ENCODE measurements at regions not wholly inside any gene's neighbourhood (a gene's known extent, or its start where the extent isn't known, plus 50 kb on each side); places are given as distances from the start of the nearest gene placed in this dataset.

- Histone ChIP-seq H3K36me3 (ENCODE audit: control insufficient read depth in 2 of 2, insufficient read depth in 2 of 2, low read length in 1 of 2) (no peaks in the 10 kb centered on the region), H3K4me1 (ENCODE audit: control insufficient read depth in 2 of 2, insufficient read depth in 2 of 2, low read length in 1 of 2) (peaks cover 0 to 2% of the 10 kb centered on the region in 2 donors), H3K4me3 (ENCODE audit: low read depth in 1 of 2, low read length in 2 of 2) (no peak overlapping the region), H3K27me3 (ENCODE audit: control insufficient read depth in 1 of 2, insufficient read depth in 2 of 2, low read length in 2 of 2) (no peaks in the 10 kb centered on the region), H3K9me3 (ENCODE audit: control insufficient read depth in 2 of 2, insufficient read depth in 1 of 2, low read depth in 1 of 2, low read length in 1 of 2) (no peaks in the 10 kb centered on the region), H3K27ac (ENCODE audit: low read depth in 2 of 2, low read length in 1 of 2) (no peak overlapping the region)
- 31 to 38% methylated on average over 3 of the region's 3 CpGs for WGBS, 2 donors
These were observed 1455.6 kb upstream of the TMEM132C start for GRCh38 chr12:126811391-126811790.

- Histone ChIP-seq H3K36me3 (ENCODE audit: control insufficient read depth in 2 of 2, insufficient read depth in 2 of 2, low read length in 1 of 2) (no peaks in the 10 kb centered on the region), H3K27me3 (ENCODE audit: control insufficient read depth in 1 of 2, insufficient read depth in 2 of 2, low read length in 2 of 2) (no peaks in the 10 kb centered on the region), H3K4me3 (ENCODE audit: low read depth in 1 of 2, low read length in 2 of 2) (no peak overlapping the region), H3K9me3 (ENCODE audit: control insufficient read depth in 2 of 2, insufficient read depth in 1 of 2, low read depth in 1 of 2, low read length in 1 of 2) (peaks cover 2 to 5% of the 10 kb centered on the region in 2 donors), H3K27ac (ENCODE audit: low read depth in 2 of 2, low read length in 1 of 2) (no peak overlapping the region), H3K4me1 (ENCODE audit: control insufficient read depth in 2 of 2, insufficient read depth in 2 of 2, low read length in 1 of 2) (peaks cover 0 to 2% of the 10 kb centered on the region in 2 donors)
- WGBS, 2 donors = 73 to 74% methylated on average over 2 of the region's 2 CpGs
These were observed 1447.4 kb upstream of the TMEM132C start for GRCh38 chr12:126819554-126819953.

DNA sequence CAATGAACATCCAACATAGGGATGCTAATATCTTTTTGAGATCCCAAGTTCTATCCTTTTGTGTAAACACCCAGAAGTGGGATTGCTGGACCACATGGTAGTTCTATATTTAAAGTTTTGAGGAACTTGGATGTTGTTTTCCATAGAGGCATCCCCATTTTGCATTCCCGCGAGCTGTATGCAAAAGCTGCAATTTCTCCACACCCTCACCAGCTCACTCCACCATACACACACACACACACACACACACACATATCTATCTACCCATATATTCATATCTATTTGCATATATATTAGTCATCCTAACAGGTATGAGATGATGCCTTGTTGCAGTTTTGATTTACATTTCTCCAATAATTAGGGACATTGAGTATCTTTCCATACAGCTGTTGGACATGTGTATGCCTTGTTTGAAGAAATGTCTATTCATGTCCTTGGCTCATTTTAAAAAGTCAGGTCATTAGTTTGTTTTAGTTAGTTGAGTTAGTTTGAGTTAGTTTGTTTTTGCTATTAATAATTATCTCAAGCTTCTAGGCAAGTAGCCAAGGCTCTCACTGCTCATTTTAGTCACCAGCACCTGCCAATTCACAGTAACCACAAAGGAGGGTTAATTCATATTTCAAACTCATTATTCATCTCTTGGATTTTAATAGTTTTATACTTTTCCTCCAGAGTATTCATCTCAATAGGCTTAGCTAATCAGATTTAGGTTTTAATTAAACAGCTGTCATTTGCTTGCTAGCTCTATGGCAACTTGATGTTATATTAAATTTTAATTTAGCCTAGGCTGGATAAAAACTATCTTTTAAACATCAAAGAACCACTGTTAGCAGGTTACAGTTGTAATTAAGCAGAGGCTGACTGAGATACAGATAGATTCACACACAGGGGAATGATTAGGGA lies 1435.9 kb upstream of the TMEM132C start:
- no peaks in the 10 kb centered on the region for H3K4me1 ChIP-seq (ENCODE audit: control insufficient read depth in 2 of 2, insufficient read depth in 2 of 2, low read length in 1 of 2)
- no peak overlapping the region for H3K27ac ChIP-seq (ENCODE audit: low read depth in 2 of 2, low read length in 1 of 2)
- no peaks in the 10 kb centered on the region for H3K36me3 ChIP-seq (ENCODE audit: control insufficient read depth in 2 of 2, insufficient read depth in 2 of 2, low read length in 1 of 2)
- no peaks in the 10 kb centered on the region for H3K27me3 ChIP-seq (ENCODE audit: control insufficient read depth in 1 of 2, insufficient read depth in 2 of 2, low read length in 2 of 2)
- 82 to 84% methylated on average over 2 of the region's 2 CpGs for WGBS, 2 donors
- H3K4me3 ChIP-seq (ENCODE audit: low read depth in 1 of 2, low read length in 2 of 2) = no peak overlapping the region
- no peaks in the 10 kb centered on the region for H3K9me3 ChIP-seq (ENCODE audit: control insufficient read depth in 2 of 2, insufficient read depth in 1 of 2, low read depth in 1 of 2, low read length in 1 of 2)

DNA sequence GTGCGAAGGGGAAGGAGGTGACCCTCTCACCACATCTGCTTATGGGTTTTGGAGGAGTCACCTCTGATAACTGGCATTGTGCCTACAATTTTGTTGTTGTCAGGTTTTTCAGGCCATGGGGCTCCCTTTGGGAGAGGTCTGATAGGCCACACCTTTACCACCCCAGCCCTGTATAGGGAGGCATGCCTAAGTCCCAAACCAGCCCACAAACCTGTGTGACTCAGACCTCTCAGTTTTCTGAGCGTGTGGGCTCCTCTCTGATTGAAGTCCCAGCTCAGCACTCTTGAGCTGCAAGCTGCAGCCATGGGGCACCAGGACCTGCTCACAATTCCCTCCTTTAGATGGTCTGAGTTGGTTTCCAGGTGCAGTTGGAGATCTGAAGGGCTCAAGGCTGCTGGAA lies 1429.3 kb upstream of the TMEM132C start:
- Histone ChIP-seq H3K9me3 (ENCODE audit: control insufficient read depth in 2 of 2, insufficient read depth in 1 of 2, low read depth in 1 of 2, low read length in 1 of 2) (peaks cover 6 to 7% of the 10 kb centered on the region in 2 donors), H3K27ac (ENCODE audit: low read depth in 2 of 2, low read length in 1 of 2) (no peak overlapping the region), H3K27me3 (ENCODE audit: control insufficient read depth in 1 of 2, insufficient read depth in 2 of 2, low read length in 2 of 2) (no peaks in the 10 kb centered on the region), H3K4me3 (ENCODE audit: low read depth in 1 of 2, low read length in 2 of 2) (no peak overlapping the region), H3K4me1 (ENCODE audit: control insufficient read depth in 2 of 2, insufficient read depth in 2 of 2, low read length in 1 of 2) (no peaks in the 10 kb centered on the region), H3K36me3 (ENCODE audit: control insufficient read depth in 2 of 2, insufficient read depth in 2 of 2, low read length in 1 of 2) (no peaks in the 10 kb centered on the region)
- WGBS, 2 donors = 31 to 59% methylated on average over 2 of the region's 2 CpGs

DNA sequence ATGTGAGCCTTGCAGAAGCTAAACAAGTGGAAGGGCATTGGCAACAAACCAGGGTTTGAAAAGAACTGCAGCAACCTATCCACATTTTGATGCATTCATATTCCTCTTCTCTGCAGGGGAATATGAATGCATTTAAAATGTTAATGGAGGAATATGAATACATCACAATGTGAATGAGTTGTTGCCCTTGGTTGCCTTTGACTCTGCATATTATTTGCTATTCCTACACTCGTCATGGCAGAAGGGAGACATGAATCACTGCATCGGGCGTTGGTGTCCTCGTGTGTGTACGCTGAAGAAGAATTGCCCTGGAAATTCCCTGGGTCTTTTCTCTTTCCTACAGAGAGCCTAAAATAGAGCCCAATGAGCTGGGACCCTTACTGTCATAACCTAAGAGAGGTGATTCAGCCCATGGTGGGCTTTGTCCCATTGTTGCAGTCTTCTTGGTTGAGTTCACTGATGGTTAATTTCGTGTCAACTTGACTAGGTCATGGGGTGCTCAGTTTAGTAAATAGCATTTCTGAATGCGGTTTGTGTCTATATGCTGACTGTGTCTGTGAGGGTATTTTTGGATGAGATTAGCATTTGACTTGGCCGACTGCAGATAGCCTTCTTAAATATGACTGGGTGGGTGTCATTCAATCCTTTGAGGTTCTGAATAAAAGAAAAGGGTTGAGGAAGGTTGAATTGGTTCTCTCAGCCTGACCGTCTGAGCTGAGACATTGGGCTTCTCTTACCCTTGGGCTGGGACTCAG lies 1422.9 kb upstream of the TMEM132C start:
- Histone ChIP-seq H3K4me1 (ENCODE audit: control insufficient read depth in 2 of 2, insufficient read depth in 2 of 2, low read length in 1 of 2) (no peaks in the 10 kb centered on the region), H3K27ac (ENCODE audit: low read depth in 2 of 2, low read length in 1 of 2) (no peak overlapping the region), H3K27me3 (ENCODE audit: control insufficient read depth in 1 of 2, insufficient read depth in 2 of 2, low read length in 2 of 2) (no peaks in the 10 kb centered on the region), H3K36me3 (ENCODE audit: control insufficient read depth in 2 of 2, insufficient read depth in 2 of 2, low read length in 1 of 2) (no peaks in the 10 kb centered on the region), H3K4me3 (ENCODE audit: low read depth in 1 of 2, low read length in 2 of 2) (no peak overlapping the region), H3K9me3 (ENCODE audit: control insufficient read depth in 2 of 2, insufficient read depth in 1 of 2, low read depth in 1 of 2, low read length in 1 of 2) (peaks cover 0 to 3% of the 10 kb centered on the region in 2 donors)
- 73 to 74% methylated on average over 9 of the region's 9 CpGs for WGBS, 2 donors

DNA sequence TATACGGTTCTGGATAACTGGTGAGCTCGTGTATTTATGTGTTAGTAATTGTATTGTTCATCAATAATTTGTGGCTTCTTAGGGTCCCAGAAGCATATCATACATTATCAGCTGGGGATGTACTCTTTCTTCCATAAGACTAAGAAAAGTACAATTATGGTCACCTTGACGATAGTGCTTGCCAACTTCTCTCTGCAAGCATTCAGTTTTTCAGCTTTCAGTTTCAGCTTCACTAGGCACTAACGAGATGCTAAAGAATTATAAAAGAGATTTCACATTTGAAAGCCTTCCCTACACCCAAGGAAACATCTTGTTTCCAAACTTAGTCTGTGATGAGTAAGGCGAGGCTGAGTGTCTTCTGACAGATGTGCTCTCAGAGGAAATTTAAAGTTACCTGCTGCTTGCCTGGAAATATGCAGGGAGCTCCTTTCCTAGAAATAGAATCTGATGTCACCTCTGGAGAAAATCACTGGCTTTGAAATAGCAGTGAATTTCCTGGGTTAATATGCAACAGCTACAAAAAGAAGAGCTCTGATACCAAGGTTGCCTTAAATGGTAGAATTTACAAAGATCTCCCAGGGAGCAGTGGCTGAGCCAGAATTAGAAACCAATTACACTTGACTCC lies 1419.9 kb upstream of the TMEM132C start:
- Histone ChIP-seq H3K4me1 (ENCODE audit: control insufficient read depth in 2 of 2, insufficient read depth in 2 of 2, low read length in 1 of 2) (no peaks in the 10 kb centered on the region), H3K4me3 (ENCODE audit: low read depth in 1 of 2, low read length in 2 of 2) (no peak overlapping the region), H3K36me3 (ENCODE audit: control insufficient read depth in 2 of 2, insufficient read depth in 2 of 2, low read length in 1 of 2) (no peaks in the 10 kb centered on the region), H3K27ac (ENCODE audit: low read depth in 2 of 2, low read length in 1 of 2) (no peak overlapping the region), H3K27me3 (ENCODE audit: control insufficient read depth in 1 of 2, insufficient read depth in 2 of 2, low read length in 2 of 2) (peaks cover 0 to 2% of the 10 kb centered on the region in 2 donors), H3K9me3 (ENCODE audit: control insufficient read depth in 2 of 2, insufficient read depth in 1 of 2, low read depth in 1 of 2, low read length in 1 of 2) (peaks cover 0 to 3% of the 10 kb centered on the region in 2 donors)
- 59 to 63% methylated on average over 5 of the region's 5 CpGs for WGBS, 2 donors

DNA sequence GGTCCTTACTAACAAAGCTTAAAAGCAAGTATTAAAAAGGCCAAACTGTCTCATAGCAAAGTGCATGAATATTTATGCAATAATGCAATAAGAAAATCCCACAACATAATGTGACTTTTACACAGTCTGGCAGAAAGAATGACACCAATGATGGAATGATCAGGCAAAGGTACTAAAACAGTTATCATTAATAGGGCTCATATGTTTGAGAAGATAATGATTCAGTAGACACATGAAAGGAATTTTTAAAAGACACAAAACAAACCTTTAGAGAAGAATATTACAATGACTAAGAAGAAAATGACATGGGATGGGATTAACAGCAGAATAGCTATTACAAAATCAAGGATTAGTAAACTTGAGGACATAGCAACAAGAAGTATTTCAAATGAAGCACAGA lies 1411.2 kb upstream of the TMEM132C start:
- Histone ChIP-seq H3K4me1 (ENCODE audit: control insufficient read depth in 2 of 2, insufficient read depth in 2 of 2, low read length in 1 of 2) (no peaks in the 10 kb centered on the region), H3K27me3 (ENCODE audit: control insufficient read depth in 1 of 2, insufficient read depth in 2 of 2, low read length in 2 of 2) (peaks cover 0 to 2% of the 10 kb centered on the region in 2 donors), H3K4me3 (ENCODE audit: low read depth in 1 of 2, low read length in 2 of 2) (no peak overlapping the region)

GRCh38 chr12:126856958-126857357 lies 1410.0 kb upstream of the TMEM132C start:
- Histone ChIP-seq H3K36me3 (ENCODE audit: control insufficient read depth in 2 of 2, insufficient read depth in 2 of 2, low read length in 1 of 2) (no peaks in the 10 kb centered on the region), H3K4me1 (ENCODE audit: control insufficient read depth in 2 of 2, insufficient read depth in 2 of 2, low read length in 1 of 2) (no peaks in the 10 kb centered on the region), H3K9me3 (ENCODE audit: control insufficient read depth in 2 of 2, insufficient read depth in 1 of 2, low read depth in 1 of 2, low read length in 1 of 2) (peaks cover 0 to 2% of the 10 kb centered on the region in 2 donors), H3K4me3 (ENCODE audit: low read depth in 1 of 2, low read length in 2 of 2) (no peak overlapping the region), H3K27ac (ENCODE audit: low read depth in 2 of 2, low read length in 1 of 2) (no peak overlapping the region), H3K27me3 (ENCODE audit: control insufficient read depth in 1 of 2, insufficient read depth in 2 of 2, low read length in 2 of 2) (no peaks in the 10 kb centered on the region)
- WGBS, 2 donors = 88 to 89% methylated on average over 2 of the region's 2 CpGs

More for the DNA sequence above, 1411.2 kb upstream of the TMEM132C start:
- no peaks in the 10 kb centered on the region for H3K36me3 ChIP-seq (ENCODE audit: control insufficient read depth in 2 of 2, insufficient read depth in 2 of 2, low read length in 1 of 2)
- no peaks in the 10 kb centered on the region for H3K9me3 ChIP-seq (ENCODE audit: control insufficient read depth in 2 of 2, insufficient read depth in 1 of 2, low read depth in 1 of 2, low read length in 1 of 2)
- H3K27ac ChIP-seq (ENCODE audit: low read depth in 2 of 2, low read length in 1 of 2) = no peak overlapping the region

DNA sequence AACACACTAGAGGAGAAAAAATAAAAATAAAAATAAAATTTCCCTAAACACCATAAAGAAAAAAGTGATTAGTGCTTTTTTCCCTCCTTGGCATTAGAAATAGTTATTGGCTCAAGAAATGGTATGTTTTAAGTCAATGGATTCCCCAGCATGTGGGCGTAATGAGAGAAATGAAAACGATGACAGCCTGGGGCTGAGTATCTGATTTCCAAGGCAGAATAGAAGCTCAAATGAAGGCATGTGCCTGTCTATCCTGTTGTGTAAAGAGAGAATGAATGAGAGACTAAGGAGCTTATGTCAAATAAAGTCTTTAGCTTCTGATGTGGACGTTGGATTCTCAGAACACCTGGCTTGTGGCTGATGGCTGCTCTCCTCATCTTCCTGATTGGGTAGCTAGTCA lies 1408.4 kb upstream of the TMEM132C start:
- WGBS, 2 donors = 45 to 47% methylated on average over 3 of the region's 3 CpGs
- H3K4me1 ChIP-seq (ENCODE audit: control insufficient read depth in 2 of 2, insufficient read depth in 2 of 2, low read length in 1 of 2) = no peaks in the 10 kb centered on the region
- no peaks in the 10 kb centered on the region for H3K36me3 ChIP-seq (ENCODE audit: control insufficient read depth in 2 of 2, insufficient read depth in 2 of 2, low read length in 1 of 2)
- peaks cover 0 to 2% of the 10 kb centered on the region in 2 donors for H3K9me3 ChIP-seq (ENCODE audit: control insufficient read depth in 2 of 2, insufficient read depth in 1 of 2, low read depth in 1 of 2, low read length in 1 of 2)
- no peaks in the 10 kb centered on the region for H3K27me3 ChIP-seq (ENCODE audit: control insufficient read depth in 1 of 2, insufficient read depth in 2 of 2, low read length in 2 of 2)
- H3K4me3 ChIP-seq (ENCODE audit: low read depth in 1 of 2, low read length in 2 of 2) = no peak overlapping the region
- no peak overlapping the region for H3K27ac ChIP-seq (ENCODE audit: low read depth in 2 of 2, low read length in 1 of 2)
